K562 (cell line): ENCODE measurements at regions not wholly inside any gene's neighbourhood (a gene's known extent, or its start where the extent isn't known, plus 50 kb on each side); places are given as distances from the start of the nearest gene placed in this dataset.

Experiments used
- CEBPG ChIP-seq, 3 experiments: fragments of 200-800 bp in 1 of 3; sonication (Bioruptor generic) in 1 of 3; sonication (generic) in 1 of 3; formaldehyde crosslinking in 1 of 3; IDR thresholded peaks in 2 of 3; conservative IDR thresholded peaks in 1 of 3; 2 replicates each; pipeline versions ENCODE4 v1.6.1 to v1.8.0; 2016 to 2022; ENCODE audit warnings: missing compliant biosample characterization in 2 of 3, missing genetic modification characterization in 2 of 3, mild to moderate bottlenecking in 1 of 3, missing genetic modification reagents in 1 of 3
- CREB1 ChIP-seq, 2 experiments: sonication (generic) in 1 of 2; formaldehyde crosslinking in 1 of 2; IDR thresholded peaks; 2 replicates each; pipeline versions ENCODE4 v1.6.1 to v1.8.0; 2012 to 2022; ENCODE audit warnings: inconsistent platforms in 1 of 2, mild to moderate bottlenecking in 1 of 2, missing genetic modification reagents in 1 of 2, moderate library complexity in 1 of 2
- EP300 ChIP-seq: IDR thresholded peaks from 2 replicates; pipeline ENCODE4 v1.6.1; 2012; ENCODE audit warnings: low read length, improper control_type of control experiment
- EZH2 ChIP-seq: IDR thresholded peaks from 2 replicates; pipeline ENCODE4 v1.6.1; 2012; ENCODE audit warnings: low read depth, mild to moderate bottlenecking, inconsistent platforms, low read length, borderline replicate concordance
- MAX ChIP-seq: sonication (generic); formaldehyde crosslinking; IDR thresholded peaks from 2 replicates; pipeline ENCODE4 v1.9.0; 2022; ENCODE audit warnings: mild to moderate bottlenecking, missing genetic modification reagents
- NRF1 ChIP-seq, 2 experiments: fragments of 450-650 bp; IDR thresholded peaks in 1 of 2; conservative IDR thresholded peaks in 1 of 2; 2 replicates each; pipeline ENCODE4 v1.6.1; 2014; ENCODE audit warnings: mild to moderate bottlenecking in 2 of 2
- PHF8 ChIP-seq: fragments of 200-600 bp; sonication (generic); IDR thresholded peaks from 2 replicates; pipeline ENCODE4 v1.6.1; 2012; ENCODE audit warnings: mixed run types, mild to moderate bottlenecking, inconsistent platforms, low read length, moderate library complexity, borderline replicate concordance
- SETDB1 ChIP-seq: IDR thresholded peaks from one replicate; pipeline ENCODE4 v1.6.1; 2012; ENCODE audit warnings: low read length, control low read depth, inconsistent platforms
- SIRT6 ChIP-seq: IDR thresholded peaks from one replicate; pipeline ENCODE4 v1.6.1; 2012; ENCODE audit warnings: low read depth, mild to moderate bottlenecking, control low read depth, inconsistent platforms, low read length, moderate library complexity
- SPI1 ChIP-seq: IDR thresholded peaks from 2 replicates; pipeline ENCODE4 v1.6.1; 2011; ENCODE audit warnings: low read depth, low read length, control low read depth, borderline replicate concordance
- TCF7L2 ChIP-seq: fragments of 150-350 bp; IDR thresholded peaks from 2 replicates; pipeline ENCODE4 v1.6.1; 2016; ENCODE audit warnings: low read depth, mild to moderate bottlenecking, low read length, moderate library complexity
- ZBTB8A ChIP-seq: fragments of 450-650 bp; IDR thresholded peaks from 2 replicates; pipeline ENCODE4 v1.6.1; 2018; ENCODE audit warnings: mild to moderate bottlenecking, moderate library complexity; ENCODE audit not compliant: partially characterized antibody
- ZNF174 ChIP-seq: fragments of 250-450 bp; sonication (Bioruptor Pico); IDR thresholded peaks from 2 replicates; pipeline ENCODE4 v1.4.0; 2020; ENCODE audit warnings: mild to moderate bottlenecking

- TF ChIP-seq ZBTB8A (no peak), TCF7L2 (no peak), ZNF174 (no peak), CREB1 (IDR thresholded peaks at IDR 0.05) (no peak), CREB1 (CRISPR knock-in tag; IDR thresholded peaks at IDR 0.05) (no peak), NRF1 (conservative IDR thresholded peaks at IDR 0.05 in 1 of 2, IDR thresholded peaks at IDR 0.05 in 1 of 2) (no peak), PHF8 (no peak), SETDB1 (no peak), MAX (CRISPR knock-in tag) (no peak), SIRT6 (no peak), CEBPG (CRISPR knock-in tag; IDR thresholded peaks at IDR 0.05) (no peak), CEBPG (tag; conservative IDR thresholded peaks at IDR 0.05 in 1 of 2, IDR thresholded peaks at IDR 0.05 in 1 of 2) (no peak), SPI1 (no peak), EP300 (no peak), EZH2 (no peak)
Observed at GRCh38 chr2:156999661-157000060, 257.8 kb upstream of the GALNT5 start.
